ENCODE measurements at regions not wholly inside any gene's neighbourhood (a gene's known extent, or its start where the extent isn't known, plus 50 kb on each side); places are given as distances from the start of the nearest gene placed in this dataset.

DNA sequence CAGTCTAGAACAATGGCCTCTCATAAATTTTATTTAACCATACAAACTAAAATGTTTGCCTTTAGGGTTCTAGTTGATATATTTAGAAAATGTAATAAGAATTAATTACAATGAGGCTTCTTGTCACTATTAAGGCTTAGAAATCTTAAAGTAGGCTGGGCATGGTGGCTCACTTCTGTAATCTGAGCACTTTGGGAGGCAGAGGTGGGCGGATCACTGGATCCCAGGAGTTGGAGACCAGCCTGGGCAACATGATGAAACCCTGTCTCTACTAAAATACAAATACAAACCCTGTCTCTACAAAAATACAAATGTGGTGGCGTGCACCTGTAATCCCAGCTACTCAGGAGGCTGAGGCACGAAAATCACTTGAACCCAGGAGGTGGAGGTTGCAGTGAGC lies 99.0 kb upstream of the ADGRF1 start:
- Mint-ChIP-seq H3K27ac (no peak overlapping the region), H3K9me3 (no peaks in the 10 kb centered on the region), H3K36me3 (ENCODE audit: low read depth) (no peaks in the 10 kb centered on the region), H3K27me3 (no peaks in the 10 kb centered on the region), H3K4me3 (no peak overlapping the region), H3K4me1 (ENCODE audit: low read depth) (no peaks in the 10 kb centered on the region)
- POLR2A ChIA-PET: interaction anchor here (0.6 kb wide), 1 partner anchor 344 kb away, joined by 3 read pairs; no protein-coding TSS in a partner anchor
- intact Hi-C loops (cut with micrococcal nuclease): no loop called here
- TF ChIP-seq, protein P1, sequence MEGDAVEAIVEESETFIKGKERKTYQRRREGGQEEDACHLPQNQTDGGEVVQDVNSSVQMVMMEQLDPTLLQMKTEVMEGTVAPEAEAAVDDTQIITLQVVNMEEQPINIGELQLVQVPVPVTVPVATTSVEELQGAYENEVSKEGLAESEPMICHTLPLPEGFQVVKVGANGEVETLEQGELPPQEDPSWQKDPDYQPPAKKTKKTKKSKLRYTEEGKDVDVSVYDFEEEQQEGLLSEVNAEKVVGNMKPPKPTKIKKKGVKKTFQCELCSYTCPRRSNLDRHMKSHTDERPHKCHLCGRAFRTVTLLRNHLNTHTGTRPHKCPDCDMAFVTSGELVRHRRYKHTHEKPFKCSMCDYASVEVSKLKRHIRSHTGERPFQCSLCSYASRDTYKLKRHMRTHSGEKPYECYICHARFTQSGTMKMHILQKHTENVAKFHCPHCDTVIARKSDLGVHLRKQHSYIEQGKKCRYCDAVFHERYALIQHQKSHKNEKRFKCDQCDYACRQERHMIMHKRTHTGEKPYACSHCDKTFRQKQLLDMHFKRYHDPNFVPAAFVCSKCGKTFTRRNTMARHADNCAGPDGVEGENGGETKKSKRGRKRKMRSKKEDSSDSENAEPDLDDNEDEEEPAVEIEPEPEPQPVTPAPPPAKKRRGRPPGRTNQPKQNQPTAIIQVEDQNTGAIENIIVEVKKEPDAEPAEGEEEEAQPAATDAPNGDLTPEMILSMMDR (IDR thresholded peaks at IDR 0.05): no peak
- DNase-seq (no peak), ATAC-seq (no peak)
- CTCF ChIA-PET: no interaction called here

- H3K27ac Mint-ChIP-seq: no peak overlapping the region
- intact Hi-C loops (cut with micrococcal nuclease): no loop called here
- POLR2A ChIA-PET: no interaction called here
Observed at GRCh38 chr6:47138046-47138445, 95.9 kb upstream of the ADGRF1 start.

DNA sequence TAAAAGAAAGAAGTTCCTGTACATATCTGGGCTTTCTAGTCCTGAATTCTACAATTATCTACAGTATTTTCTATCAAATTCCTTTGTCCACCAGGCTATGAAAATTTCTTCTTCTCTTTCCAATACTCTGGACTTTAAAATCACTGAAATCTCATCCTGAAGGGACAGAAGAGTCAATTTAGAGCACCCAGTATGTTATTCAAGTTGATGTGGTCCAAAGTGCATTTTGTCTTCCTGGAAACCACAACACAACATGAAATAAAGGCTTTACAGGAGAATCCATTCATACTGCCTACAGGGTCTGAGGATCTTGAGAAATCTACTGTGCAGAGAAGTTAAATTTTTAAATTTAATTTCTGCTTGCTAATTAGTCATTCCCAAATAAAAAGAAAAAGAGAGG lies 94.9 kb upstream of the ADGRF1 start:
- peaks cover 4% of the 10 kb centered on the region for H3K27me3 Mint-ChIP-seq
- intact Hi-C loops (cut with micrococcal nuclease): no loop called here
- no peak for DNase-seq
- TF ChIP-seq, protein P1 (IDR thresholded peaks at IDR 0.05): no peak
- ATAC-seq: no peak
- no peaks in the 10 kb centered on the region for H3K9me3 Mint-ChIP-seq
- H3K27ac Mint-ChIP-seq: no peak overlapping the region
- H3K36me3 Mint-ChIP-seq (ENCODE audit: low read depth): no peaks in the 10 kb centered on the region
- peaks cover 6% of the 10 kb centered on the region for H3K4me1 Mint-ChIP-seq (ENCODE audit: low read depth)
- H3K4me3 Mint-ChIP-seq: no peak overlapping the region
- ChIA-PET POLR2A (no interaction called here), CTCF (no interaction called here)

More at GRCh38 chr6:47138046-47138445, 95.9 kb upstream of the ADGRF1 start:
- DNase-seq: peak; percentile 23
- TF ChIP-seq, protein P1 (IDR thresholded peaks at IDR 0.05): no peak
- CTCF ChIA-PET: no interaction called here
- H3K27me3 Mint-ChIP-seq: peaks cover 4% of the 10 kb centered on the region
- no peaks in the 10 kb centered on the region for H3K36me3 Mint-ChIP-seq (ENCODE audit: low read depth)
- no peak overlapping the region for H3K4me3 Mint-ChIP-seq
- peak; percentile 30 for ATAC-seq
- peaks cover 6% of the 10 kb centered on the region for H3K4me1 Mint-ChIP-seq (ENCODE audit: low read depth)
- no peaks in the 10 kb centered on the region for H3K9me3 Mint-ChIP-seq

- no peak for ATAC-seq
- Mint-ChIP-seq H3K27me3 (peaks cover 4% of the 10 kb centered on the region), H3K36me3 (ENCODE audit: low read depth) (no peaks in the 10 kb centered on the region), H3K4me1 (ENCODE audit: low read depth) (peaks cover 6% of the 10 kb centered on the region), H3K9me3 (no peaks in the 10 kb centered on the region), H3K4me3 (no peak overlapping the region), H3K27ac (no peak overlapping the region)
- TF ChIP-seq, protein P1 (IDR thresholded peaks at IDR 0.05): no peak
- ChIA-PET CTCF (no interaction called here), POLR2A (no interaction called here)
- intact Hi-C loops (cut with micrococcal nuclease): no loop called here
- no peak for DNase-seq
Observed at GRCh38 chr6:47135772-47136171, 93.6 kb upstream of the ADGRF1 start.

GRCh38 chr6:47134476-47135189 lies 92.5 kb upstream of the ADGRF1 start:
- Mint-ChIP-seq H3K27ac (no peak overlapping the region), H3K4me1 (ENCODE audit: low read depth) (peaks cover 6% of the 10 kb centered on the region), H3K9me3 (no peaks in the 10 kb centered on the region), H3K27me3 (peaks cover 4% of the 10 kb centered on the region), H3K36me3 (ENCODE audit: low read depth) (no peaks in the 10 kb centered on the region), H3K4me3 (no peak overlapping the region)
- ATAC-seq (no peak), DNase-seq (no peak)
- TF ChIP-seq, protein P1 (IDR thresholded peaks at IDR 0.05): no peak
- POLR2A ChIA-PET: no interaction called here
- intact Hi-C loops (cut with micrococcal nuclease): no loop called here
- CTCF ChIA-PET: no interaction called here
